GM21737 (cell line): ENCODE measurements at regions not wholly inside any gene's neighbourhood (a gene's known extent, or its start where the extent isn't known, plus 50 kb on each side); places are given as distances from the start of the nearest gene placed in this dataset.

Experiments
- ATAC-seq: cut with Tn5 transposase; IDR thresholded peaks from one replicate; pipeline ENCODE4 v1.9.1; 2021; ENCODE audit warnings: mild to moderate bottlenecking, moderate library complexity; ENCODE audit not compliant: unreplicated experiment

- ATAC-seq: no peak
Observed at GRCh38 chr3:30069056-30069455, 537.3 kb upstream of the TGFBR2 start.

- no peak for ATAC-seq
Observed at GRCh38 chr3:30073040-30073439, 533.4 kb upstream of the TGFBR2 start.

- no peak for ATAC-seq
Observed at GRCh38 chr3:30073622-30074021, 532.8 kb upstream of the TGFBR2 start.

GRCh38 chr3:30075514-30075913 lies 530.9 kb upstream of the TGFBR2 start:
- no peak for ATAC-seq

- no peak for ATAC-seq
Observed at GRCh38 chr3:30076899-30077298, 529.5 kb upstream of the TGFBR2 start.

- no peak for ATAC-seq
Observed at GRCh38 chr3:30077746-30078145, 528.7 kb upstream of the TGFBR2 start.

- no peak for ATAC-seq
Observed at GRCh38 chr3:30078736-30079135, 527.7 kb upstream of the TGFBR2 start.

- no peak for ATAC-seq
Observed at GRCh38 chr3:30081904-30082303, 524.5 kb upstream of the TGFBR2 start.

- ATAC-seq: no peak
Observed at GRCh38 chr3:30082652-30083051, 523.7 kb upstream of the TGFBR2 start.

- no peak for ATAC-seq
Observed at GRCh38 chr3:30083315-30083714, 523.1 kb upstream of the TGFBR2 start.

GRCh38 chr3:30084316-30084715 lies 522.1 kb upstream of the TGFBR2 start:
- no peak for ATAC-seq

- ATAC-seq: no peak
Observed at GRCh38 chr3:30084971-30085403, 521.4 kb upstream of the TGFBR2 start.

- ATAC-seq: no peak
Observed at GRCh38 chr3:30085486-30085885, 520.9 kb upstream of the TGFBR2 start.

GRCh38 chr3:30091686-30092085 lies 514.7 kb upstream of the TGFBR2 start:
- no peak for ATAC-seq

GRCh38 chr3:30097022-30097650 lies 509.3 kb upstream of the TGFBR2 start:
- no peak for ATAC-seq

- no peak for ATAC-seq
Observed at GRCh38 chr3:30098243-30098642, 508.2 kb upstream of the TGFBR2 start.

GRCh38 chr3:30098653-30099455 lies 507.5 kb upstream of the TGFBR2 start:
- ATAC-seq: no peak

GRCh38 chr3:30102356-30102755 lies 504.0 kb upstream of the TGFBR2 start:
- no peak for ATAC-seq

GRCh38 chr3:30103186-30103585 lies 503.2 kb upstream of the TGFBR2 start:
- ATAC-seq: no peak

- no peak for ATAC-seq
Observed at GRCh38 chr3:30107531-30107930, 498.9 kb upstream of the TGFBR2 start.

- no peak for ATAC-seq
Observed at GRCh38 chr3:30112411-30112810, 494.0 kb upstream of the TGFBR2 start.

- ATAC-seq: no peak
Observed at GRCh38 chr3:30112902-30113484, 493.4 kb upstream of the TGFBR2 start.
